H7 (cell line): ENCODE measurements at regions not wholly inside any gene's neighbourhood (a gene's known extent, or its start where the extent isn't known, plus 50 kb on each side); places are given as distances from the start of the nearest gene placed in this dataset.
"Not testable (repeated sequence)": the region's sequence is repeated elsewhere in the genome, so short reads cannot be mapped to it uniquely, and the experiment has no call there.

ENCODE experiments used
- DNase-seq: peaks from one replicate; pipeline ENCODE4 v3.0.0; 2012
- H3K27me3 ChIP-seq: 2 replicates; pipeline ENCODE4 v1.6.0; 2011; ENCODE audit warnings: mild to moderate bottlenecking, low read length; ENCODE audit not compliant: control insufficient read depth, insufficient read depth
- H3K36me3 ChIP-seq: replicated peaks from 2 replicates; pipeline ENCODE4 v1.5.1; 2011; ENCODE audit warnings: low read length; ENCODE audit not compliant: control insufficient read depth, insufficient read depth
- H3K4me3 ChIP-seq: 2 replicates; pipeline ENCODE4 v1.5.1; 2011; ENCODE audit warnings: low read depth, mild to moderate bottlenecking, control low read depth, low read length, moderate library complexity; ENCODE audit not compliant: insufficient read depth

DNA sequence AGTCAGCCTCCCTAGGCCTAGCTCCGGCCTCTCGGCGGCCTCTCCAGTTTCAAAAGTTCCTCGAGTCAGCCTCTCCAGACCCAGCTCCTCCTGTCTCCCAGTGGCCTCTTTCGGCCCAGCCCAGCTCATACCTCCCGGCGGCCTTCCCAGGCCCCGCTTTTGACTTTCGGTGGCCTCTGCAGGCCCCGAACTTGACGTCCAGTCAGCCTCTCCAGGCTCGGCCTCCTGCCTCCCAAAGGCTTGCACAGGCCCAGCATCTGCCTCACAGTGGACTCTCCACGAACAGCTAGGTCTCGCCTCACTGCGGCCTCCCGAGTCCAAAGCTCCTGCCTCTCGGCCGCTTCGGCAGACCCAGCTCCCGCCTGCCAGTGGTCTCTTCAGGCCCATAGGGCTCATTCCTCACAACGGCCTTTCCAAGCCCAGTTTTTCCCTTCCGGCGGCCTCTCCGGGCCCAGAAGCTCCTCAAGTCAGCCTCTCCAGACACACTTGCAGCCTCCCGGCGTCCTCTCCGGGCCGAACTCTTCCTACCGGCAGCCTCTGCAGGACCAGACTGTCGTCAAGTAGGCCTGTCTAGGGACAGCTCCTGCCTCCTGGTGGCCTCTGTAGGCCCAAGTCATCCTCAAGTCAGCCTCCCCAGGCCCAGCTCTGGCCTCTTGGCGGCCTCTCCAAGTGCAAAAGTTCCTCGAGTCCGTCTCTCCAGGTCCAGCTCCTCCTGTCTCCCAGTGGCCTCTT is 249.9 kb upstream of the ZNF722 start:
- H3K36me3 ChIP-seq: not testable (repeated sequence)

DNA sequence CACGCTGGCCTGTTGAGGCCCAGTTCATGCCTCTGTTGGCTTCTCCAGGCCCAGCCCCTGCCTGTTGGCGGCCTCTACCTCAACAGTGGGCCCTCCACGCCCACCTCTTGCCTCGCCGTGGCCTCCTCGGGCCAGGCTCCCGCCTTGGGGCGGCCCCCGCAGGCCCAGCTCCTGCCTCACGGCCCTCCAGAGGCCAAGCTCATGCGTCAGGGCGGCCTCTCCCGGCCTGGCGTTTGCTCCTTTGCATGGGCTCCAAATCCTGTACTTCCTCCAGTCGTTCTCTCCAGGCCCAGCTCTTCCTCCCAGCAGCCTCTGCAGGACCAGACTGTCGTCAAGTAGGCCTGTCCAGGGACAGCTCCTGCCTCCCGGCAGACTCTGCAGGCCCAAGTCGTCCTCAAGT is 246.2 kb upstream of the ZNF722 start:
- not testable (repeated sequence) for DNase-seq, H3K36me3 ChIP-seq, H3K27me3 ChIP-seq, H3K4me3 ChIP-seq

More for the DNA sequence above, 249.9 kb upstream of the ZNF722 start:
- H3K4me3 ChIP-seq, DNase-seq, H3K27me3 ChIP-seq: not testable (repeated sequence)

DNA sequence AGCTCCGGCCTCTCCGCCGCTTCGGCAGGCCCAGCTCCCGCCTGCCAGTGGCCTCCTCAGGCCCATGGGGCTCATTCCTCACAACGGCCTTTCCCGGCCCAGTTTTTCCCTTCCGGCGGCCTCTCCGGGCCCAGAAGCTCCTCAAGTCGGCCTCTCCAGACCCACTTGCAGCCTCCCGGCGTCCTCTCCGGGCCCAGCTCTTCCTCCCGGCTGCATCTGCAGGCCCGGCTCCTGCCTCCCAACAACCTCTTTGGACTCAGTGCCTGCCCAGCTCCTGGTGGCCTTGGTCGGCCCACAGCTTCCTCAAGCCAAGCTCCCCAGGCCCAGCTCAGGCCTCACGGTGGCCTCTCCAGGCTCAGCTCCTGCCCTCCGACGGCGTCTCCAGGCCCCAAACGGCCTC is 245.5 kb upstream of the ZNF722 start:
- DNase-seq, H3K36me3 ChIP-seq, H3K4me3 ChIP-seq, H3K27me3 ChIP-seq: not testable (repeated sequence)

DNA sequence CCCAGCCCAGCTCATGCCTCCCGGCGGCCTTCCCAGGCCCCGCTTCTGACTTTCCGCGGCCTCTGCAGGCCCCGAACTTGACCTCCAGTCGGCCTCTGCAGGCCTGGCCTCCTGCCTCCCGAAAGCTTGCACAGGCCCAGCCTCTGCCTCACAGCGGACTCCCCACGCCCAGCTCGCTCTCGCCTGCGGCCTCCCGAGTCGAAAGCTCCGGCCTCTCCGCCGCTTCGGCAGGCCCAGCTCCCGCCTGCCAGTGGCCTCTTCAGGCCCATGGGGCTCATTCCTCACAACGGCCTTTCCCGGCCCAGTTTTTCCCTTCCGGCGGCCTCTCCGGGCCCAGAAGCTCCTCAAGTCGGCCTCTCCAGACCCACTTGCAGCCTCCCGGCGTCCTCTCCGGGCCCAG is 238.4 kb upstream of the ZNF722 start:
- DNase-seq, H3K4me3 ChIP-seq, H3K27me3 ChIP-seq, H3K36me3 ChIP-seq: not testable (repeated sequence)

DNA sequence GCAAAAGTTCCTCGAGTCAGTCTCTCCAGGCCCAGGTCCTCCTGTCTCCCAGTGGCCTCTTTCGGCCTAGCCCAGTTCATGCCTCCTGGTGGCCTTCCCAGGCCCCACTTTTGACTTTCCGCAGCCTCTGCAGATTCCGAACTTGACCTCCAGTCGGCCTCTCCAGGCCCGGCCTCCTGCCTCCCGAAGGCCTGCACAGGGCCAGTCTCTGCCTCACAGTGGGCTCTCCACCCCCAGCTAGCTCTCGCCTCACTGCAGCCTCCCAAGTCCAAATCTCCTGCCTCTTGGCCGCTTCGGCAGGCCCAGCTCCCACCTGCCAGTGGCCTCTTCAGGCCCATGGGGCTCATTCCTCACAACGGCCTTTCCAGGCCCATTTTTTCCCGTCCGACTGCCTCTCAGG is 233.1 kb upstream of the ZNF722 start:
- not testable (repeated sequence) for H3K4me3 ChIP-seq, H3K27me3 ChIP-seq, H3K36me3 ChIP-seq, DNase-seq

DNA sequence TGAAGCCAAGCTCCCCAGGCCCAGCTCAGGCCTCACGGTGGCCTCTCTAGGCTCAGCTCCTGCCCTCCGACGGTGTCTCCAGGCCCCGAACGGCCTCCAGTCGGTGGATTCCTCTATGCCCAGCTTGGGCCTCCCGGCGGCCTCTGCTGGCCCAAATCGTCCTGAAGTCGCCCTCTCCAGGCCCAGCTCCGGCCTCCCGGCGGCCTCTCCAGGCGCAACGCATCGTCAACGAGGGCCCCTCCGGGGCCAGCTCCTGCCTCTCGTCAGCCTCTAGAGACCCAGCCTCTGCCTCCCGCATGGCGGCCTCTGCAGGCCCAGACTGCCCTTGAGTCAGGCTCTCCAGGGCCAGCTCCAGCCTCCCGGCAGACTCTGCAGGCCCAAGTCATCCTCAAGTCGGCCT is 232.5 kb upstream of the ZNF722 start:
- not testable (repeated sequence) for H3K36me3 ChIP-seq, H3K27me3 ChIP-seq, DNase-seq, H3K4me3 ChIP-seq

DNA sequence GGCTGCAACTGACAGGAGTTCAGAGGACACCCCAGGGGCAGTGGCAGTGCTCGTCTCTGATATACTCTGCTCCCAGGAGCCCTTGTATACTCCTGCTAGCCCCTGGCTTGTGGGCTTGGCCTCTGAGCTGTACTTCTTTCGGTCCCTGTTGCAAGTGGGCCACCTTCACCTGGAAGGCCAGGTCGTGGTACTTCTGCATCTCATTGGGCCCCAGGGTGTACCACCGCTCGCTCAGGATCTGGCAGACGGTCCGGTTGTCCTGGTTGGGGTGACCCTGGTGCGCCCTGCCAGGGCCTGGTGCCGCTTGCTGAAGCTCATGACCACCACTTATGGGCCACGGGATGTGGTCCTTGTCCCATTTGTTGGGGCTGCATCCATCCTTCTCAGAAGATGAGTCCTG is 228.5 kb upstream of the ZNF722 start:
- DNase-seq, H3K36me3 ChIP-seq, H3K27me3 ChIP-seq, H3K4me3 ChIP-seq: not testable (repeated sequence)

DNA sequence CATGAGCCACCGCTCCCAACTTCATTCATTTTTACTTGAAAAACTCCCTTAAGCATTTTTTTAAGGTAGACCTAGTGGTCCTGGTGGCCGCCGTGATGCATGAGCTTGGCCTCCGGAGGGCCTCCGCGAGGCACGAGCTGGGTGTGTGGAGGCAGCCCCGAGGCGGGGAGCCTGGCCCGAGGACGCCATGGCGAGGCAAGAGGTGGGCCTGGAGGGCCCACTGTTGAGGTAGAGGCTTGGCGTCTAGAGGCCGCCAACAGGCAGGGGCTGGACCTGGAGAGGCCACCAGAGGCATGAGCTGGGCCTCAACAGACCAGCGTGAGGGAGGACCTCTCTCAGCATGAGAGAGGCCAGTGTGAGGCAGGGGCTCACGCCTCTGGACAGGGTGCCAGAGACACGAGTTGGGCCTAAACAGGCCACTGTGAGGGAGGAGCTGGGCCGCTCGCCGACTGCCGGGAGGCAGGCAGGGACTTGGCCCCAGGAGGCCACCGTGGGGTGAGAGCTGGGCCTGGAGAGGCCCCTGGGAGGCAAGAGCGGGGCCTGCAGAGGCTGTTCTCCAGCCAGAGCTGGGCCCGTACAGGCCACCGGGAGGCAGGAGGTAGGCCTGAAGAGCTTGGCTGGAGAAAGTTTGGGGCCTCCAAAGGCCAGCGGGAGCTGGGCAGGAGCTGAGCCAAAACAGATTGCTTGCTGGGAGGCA is 227.1 kb upstream of the ZNF722 start:
- DNase-seq, H3K4me3 ChIP-seq, H3K27me3 ChIP-seq, H3K36me3 ChIP-seq: not testable (repeated sequence)

DNA sequence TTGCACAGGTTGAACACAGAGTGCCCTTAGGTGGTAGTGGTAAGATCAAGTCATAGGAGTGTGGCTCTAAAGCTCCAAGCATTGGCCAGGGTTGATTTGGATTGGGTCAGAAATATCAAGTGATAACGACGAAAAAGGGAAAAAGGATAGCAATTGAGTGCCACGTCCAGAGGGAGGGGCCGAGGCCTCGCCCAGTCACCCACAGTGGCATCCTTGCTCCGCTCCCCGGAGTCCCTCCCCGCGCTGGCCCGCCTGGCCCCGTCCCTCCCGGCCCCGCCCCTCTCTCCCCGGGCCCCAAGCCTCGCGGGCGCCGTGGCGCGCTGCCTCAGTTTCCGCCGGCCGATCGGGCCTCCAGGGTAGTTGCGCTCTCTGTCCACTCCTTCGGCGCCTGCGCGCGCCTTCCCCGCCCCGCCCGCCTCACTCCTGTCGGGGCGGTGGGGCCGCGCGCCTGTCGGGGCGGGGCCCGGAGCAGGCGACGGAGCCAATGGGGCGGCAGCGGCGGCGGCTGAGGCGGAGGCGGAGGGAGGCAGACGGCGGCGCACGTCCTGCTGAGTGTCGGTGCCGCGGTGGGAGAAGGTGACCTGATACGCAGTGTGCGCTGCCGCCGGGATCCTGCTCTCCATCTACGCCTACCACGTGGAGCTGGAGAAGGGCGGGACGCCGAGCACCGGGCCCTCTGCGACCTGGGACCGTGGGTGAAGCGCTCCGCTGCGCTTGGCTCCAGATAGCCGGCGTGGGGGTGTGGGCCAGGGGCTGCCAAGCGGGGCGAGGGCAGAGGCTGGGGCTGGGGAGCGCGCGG is 209.1 kb upstream of the ZNF722 start:
- DNase-seq: peak; percentile 7
- Histone ChIP-seq H3K27me3 (no peaks in the 10 kb centered on the region), H3K36me3 (no peaks in the 10 kb centered on the region), H3K4me3 (no peak overlapping the region)

DNA sequence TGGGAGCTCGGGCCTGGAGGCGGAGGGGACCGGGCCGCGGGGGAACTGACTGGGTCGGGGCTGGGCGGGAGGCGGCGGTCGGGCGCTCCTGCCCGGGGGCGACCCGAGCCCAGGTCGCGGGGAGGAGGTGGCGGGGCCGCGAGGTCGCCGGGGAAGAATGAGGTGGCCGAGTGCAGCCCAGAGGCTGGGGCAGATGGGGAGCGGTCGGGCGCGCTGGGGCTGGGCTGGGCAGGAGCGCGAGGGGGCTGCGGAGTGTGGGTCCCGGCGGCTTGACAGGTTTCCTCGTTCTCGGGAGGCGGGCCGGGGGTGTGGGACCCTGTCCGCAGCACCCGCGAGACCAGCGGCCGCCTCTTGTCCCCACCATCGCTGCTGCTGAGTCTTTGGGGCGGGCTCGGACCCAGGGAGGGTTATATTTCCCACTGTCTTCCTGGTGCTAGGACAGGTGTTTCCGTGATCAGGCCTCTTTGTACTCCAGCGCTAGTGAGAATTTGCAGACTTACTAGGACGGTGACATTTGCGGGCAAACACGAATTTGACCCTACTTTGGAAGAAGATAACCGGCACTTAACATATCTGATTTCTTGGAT is 208.4 kb upstream of the ZNF722 start:
- not testable (repeated sequence) for H3K4me3 ChIP-seq, DNase-seq, H3K27me3 ChIP-seq, H3K36me3 ChIP-seq
